Stimulated activated CD4-positive, alpha-beta T cell treated with anti-CD3 and anti-CD28 coated beads, TNF-alpha, amount 100 ng/mL, for 4 hours (primary cell): ENCODE measurements at regions not wholly inside any gene's neighbourhood (a gene's known extent, or its start where the extent isn't known, plus 50 kb on each side); places are given as distances from the start of the nearest gene placed in this dataset.
"Not testable (repeated sequence)": the region's sequence is repeated elsewhere in the genome, so short reads cannot be mapped to it uniquely, and the experiment has no call there.

ENCODE experiments used
- DNase-seq, 3 experiments: peaks; one replicate each; pipeline ENCODE4 v3.0.0-alpha.2; 2020; ENCODE audit warnings: low read depth in 3 of 3

DNA sequence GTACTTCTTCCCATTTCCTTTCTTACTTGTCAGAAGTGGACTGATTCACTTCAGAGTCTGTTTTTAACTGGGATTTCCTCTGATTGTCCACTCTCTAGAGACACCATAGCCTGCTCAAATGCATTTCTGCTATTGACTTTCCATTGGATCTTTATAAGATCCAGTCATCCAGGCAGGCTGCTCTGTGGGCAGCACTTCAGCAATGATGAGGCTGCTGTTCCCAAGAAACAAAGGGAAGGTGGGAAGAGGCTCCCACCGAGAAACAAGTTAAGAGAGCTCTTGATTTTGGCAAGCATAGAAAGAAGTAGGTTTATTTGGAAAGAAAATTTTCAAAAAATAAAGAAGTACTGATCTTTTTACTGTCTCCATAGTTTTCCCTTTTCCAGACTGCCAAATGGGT is 125.8 kb upstream of the STARD13 start:
- no peak for DNase-seq

DNA sequence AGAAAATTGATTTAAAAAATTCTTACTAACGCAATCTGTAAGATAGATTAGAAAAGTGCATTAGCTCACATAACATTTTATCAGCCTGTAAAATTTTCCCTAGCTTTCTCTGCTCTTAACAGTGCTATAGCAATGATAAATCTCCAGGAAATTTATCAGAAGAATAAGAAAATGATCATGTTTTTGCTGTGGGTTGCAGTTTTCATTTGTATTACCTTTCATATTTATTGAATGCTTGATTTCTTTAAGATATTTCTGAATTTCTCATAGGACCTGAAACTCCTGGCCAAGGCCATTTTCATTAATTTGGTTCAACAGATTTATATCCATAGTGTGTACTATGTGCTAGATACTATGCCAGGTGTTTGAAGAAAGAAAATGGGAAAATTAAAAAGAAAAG is 130.3 kb upstream of the STARD13 start:
- no peak for DNase-seq

DNA sequence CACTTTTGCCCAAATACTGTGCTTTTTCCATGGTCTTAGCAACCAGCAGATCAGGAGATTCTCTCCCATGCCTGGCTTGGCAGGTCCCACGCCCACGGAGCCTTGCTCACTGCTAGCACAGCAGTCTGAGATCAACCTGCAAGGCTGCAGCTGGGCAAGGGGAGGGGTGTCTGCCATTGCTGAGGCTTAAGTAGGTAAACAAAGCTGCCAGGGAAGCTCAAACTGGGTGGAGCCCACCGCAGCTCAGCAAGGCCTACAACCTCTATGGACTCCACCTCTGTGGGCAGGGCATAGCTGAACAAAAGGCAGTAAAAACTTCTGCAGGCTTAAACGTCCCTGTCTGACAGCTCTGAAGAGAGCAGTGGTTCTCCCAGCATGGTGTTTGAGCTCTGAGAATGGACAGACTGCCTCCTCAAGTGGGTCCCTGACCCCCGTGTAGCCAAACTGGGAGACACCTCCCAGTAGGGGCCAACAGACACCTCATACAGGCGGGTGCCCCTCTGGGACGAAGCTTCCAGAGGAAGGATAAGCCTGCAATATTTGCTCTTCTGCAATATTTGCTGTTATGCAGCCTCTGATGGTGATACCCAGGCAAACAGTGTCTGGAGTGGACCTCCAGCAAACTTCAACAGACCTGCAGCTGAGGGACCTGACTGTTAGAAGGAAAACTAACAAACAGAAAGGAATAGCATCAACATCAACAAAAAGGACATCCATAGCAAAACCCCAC is 132.8 kb upstream of the STARD13 start:
- not testable (repeated sequence) for DNase-seq

DNA sequence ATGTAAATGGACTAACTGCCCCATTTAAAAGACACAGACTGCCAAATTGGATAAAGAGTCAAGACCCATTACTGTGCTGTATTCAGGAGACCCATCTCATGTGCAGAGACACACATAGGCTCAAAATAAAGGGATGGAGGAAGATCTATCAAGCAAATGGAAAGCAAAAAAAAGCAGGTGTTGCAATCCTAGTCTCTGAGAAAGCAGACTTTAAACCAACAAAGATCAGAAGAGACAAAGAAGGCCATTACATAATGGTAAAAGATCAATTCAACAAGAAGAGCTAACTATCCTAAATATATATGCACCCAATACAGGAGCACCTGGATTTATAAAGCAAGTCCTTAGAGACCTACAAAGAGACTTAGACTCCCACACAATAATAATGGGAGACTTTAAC is 134.6 kb upstream of the STARD13 start:
- not testable (repeated sequence) for DNase-seq

DNA sequence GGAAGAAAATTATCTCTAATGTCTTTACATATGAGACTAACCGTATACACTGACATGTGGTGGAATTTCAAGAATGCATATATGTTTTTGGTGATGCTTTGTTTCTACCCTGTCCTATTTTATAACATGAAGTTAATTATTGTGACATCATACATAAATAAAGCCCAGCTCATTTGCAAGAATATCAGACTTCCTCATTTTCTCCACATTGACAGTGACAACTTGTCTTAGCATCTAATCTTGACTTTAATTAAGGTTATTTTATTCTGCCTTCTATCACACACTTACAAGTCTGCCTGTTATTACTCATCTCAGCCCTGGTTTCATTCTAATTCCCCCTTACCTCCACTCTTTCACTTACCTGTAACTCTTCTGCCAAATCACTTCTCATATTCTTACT is 140.6 kb upstream of the STARD13 start:
- DNase-seq, result no peak

GRCh38 chr13:33433316-33433715 is 147.8 kb upstream of the STARD13 start:
- no peak for DNase-seq

DNA sequence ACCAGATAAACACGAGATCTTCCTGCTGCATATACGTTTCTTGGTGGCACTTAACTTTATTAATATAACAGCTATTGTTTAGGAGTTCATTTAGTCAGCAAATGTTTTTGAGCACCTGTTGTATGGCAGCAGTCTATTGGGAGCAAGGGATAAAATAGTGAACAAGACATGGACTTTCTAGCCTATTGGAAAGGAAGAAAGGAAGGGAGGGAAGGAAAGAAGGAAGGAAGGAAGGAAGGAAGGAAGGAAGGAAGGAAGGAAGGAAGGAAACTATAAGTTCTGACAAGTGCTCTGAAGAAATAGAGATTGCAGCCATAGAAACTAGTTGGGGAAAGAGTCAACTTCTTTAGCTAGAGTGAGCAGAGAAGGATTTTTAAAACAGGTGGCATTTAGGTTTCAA is 149.1 kb upstream of the STARD13 start:
- no peak for DNase-seq

DNA sequence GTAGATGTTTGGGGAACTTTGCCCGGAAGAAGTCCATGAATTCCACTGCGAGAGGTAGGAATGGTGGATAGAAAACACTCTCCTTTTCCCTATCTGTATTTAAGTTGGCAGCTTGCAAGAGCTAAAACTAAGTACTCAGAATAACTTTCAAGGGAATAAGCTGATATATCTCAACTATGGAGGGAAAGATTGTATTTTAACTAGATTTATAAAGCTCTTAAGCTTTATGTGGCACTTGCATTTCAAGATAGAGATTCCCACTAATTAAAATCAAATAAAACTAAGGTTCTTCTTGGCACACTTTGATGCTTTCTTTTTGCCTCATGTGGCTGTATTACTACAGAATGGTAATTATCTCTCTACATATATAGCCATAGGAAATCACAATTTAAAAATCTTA is 149.7 kb upstream of the STARD13 start:
- no peak for DNase-seq

GRCh38 chr13:33438918-33439317 is 153.4 kb upstream of the STARD13 start:
- no peak for DNase-seq

GRCh38 chr13:33441015-33441414 is 155.5 kb upstream of the STARD13 start:
- DNase-seq, result no peak

GRCh38 chr13:33445024-33445423 is 159.5 kb upstream of the STARD13 start:
- no peak for DNase-seq

DNA sequence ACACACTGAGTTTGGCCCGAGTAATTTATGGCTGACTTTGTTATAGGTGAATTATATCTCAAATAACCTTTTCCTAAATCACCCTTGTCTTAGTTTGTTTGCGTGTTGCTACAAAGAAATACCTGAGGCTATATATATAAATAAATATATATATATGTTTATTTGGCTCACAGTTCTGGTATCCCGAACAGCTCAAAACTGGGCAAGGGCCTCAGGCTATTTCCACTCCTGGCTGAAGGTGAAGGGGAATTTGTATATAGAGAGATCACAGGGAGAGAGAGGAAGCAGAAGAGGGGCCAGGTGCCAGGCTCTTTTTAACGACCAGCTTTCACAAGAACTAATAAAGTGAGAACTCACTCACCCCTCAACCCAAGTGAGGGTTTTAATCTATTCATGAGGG is 159.9 kb upstream of the STARD13 start:
- DNase-seq, result no peak

- DNase-seq, result no peak
Measured at GRCh38 chr13:33446821-33447725, 161.5 kb upstream of the STARD13 start.

GRCh38 chr13:33448889-33449288 is 163.3 kb upstream of the STARD13 start:
- DNase-seq, result no peak

DNA sequence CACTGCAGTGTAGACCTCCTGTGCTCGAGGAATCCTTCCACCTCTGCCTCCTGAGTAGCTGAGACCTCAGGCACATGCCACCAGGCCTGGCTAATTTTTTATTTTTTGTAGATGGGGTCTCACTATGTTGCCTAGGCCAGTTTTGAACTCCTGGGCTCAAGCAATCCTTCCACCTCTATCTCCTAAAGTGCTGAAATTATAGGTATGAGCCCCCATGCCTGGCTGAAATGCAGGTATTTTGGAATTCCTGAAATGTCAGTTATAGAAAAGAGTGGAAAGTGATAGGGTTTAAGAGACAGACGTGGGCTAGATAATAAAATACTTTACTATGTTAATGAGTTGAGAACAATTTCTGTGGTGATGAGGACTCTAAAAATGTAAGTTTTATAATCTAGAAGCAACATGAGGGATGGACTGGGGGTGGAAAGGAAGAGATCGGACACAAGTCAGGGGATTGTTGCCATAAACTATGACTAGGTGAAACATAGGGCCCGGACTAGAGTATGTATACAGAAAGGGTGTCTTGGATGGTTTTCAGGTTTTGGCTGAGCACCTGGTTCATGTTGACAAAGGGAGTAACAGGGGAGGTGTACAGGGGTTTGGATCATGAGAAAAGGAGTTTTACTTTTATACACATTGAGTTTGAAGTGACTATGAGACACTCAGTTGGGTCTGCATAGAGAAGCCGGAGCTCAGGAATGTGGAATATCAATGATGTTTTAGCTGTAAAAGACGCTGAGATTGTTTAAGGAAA is 165.6 kb upstream of the STARD13 start:
- no peak for DNase-seq

DNA sequence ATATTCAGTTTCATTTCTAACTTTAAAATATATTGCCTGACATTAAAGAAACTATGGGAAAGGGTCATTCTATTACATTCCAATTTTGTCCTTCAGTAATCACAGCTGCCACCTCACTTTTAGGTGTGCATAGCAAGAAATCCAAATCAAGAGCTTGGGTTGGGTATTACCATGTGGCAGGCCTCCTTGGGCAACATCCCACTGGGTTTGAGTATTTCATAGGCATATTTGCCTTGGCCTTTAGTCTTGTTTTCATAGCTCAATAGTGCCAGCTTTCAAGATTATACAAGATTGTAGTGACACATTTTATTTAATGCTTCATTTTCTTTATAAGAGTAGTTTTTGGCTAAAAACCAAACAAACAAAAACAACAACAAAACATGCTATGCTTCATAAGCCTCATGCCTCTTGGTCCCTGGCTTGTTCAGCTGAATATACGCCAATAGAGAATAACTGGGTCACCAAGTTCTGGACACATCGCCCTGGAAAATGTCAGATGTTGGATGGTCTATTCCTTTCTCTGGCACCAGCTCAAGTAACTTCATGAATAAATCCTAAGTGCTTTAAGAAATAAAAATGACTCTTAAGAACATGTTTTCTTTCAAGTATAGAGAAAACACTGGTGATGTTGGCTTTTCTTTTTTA is 167.4 kb upstream of the STARD13 start:
- no peak for DNase-seq

DNA sequence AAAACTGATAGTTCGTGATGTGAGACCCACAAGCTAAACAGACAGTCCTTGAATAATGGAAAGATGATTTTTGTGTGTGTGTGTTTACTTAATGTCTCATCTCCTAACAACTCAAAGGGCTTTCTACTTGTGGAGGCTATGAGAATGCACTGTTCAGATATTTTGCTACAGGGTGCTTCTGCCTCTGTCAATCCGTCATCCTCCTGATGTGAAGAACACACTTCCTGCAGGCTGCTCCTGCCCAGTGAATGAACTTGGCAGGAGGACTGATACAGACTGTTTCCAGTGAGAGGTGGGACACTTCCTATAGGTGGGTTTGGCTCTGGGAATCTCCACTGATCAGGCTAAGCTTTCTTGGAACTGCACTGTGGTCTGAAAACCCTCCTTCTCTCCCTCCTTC is 168.4 kb upstream of the STARD13 start:
- no peak for DNase-seq

DNA sequence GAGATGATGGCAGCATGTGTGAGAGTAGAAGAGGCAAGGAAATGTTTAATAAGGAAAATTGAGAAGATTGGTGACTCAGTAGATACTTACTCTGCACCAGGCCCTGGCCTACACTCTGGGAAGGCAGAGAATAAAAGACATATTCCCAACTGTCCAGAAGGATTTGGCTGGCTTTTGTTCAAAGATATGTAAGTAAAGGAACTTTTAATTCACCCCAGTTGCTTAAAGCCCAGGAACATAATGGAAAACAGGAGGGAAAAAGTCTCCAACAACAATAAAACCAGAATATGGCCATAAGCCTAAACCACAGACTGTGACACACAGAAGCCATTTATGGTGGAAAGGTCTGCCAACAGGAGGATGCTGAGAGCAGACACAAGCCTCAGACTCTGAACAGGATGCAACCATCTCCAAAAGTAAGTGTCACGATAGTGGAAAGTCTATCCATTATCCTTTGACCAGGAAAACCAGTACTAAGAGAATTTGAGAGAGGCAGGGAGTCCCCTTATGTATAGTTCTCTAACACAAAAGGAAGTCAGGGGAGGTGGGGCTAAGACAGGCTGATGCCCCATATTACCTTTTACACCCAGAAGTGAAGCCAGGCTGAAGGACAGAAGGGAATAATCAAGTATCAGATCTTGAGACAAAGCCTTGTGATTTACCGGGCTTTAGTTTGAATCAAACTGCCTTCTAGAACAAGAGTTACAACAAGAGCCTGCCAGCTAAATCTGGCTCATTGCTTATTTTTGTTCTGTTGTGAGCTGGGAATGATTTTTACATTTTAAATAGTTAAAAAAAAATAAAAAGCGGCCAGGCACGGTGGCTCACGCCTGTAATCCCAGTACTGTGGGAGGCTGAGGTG is 169.5 kb upstream of the STARD13 start:
- DNase-seq, result no peak

DNA sequence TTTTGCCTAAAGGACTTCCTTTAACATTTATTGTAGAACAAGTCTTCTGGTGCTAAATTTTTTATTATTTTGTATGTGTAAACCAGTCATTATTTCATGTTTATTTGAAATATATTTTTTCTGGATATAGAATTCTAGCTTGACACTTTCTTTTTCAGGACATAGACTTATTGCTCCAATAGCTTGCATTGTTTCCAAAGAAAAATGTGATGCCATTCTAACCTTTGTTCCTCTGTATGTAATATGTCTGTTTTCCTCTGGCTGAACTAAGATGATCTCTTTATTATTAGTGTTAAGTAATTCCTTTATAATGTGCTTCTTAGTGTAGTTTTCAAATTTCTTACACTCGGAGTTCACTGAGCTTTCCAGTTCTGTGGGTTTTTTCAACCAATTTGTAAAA is 174.1 kb upstream of the STARD13 start:
- DNase-seq, result no peak

DNA sequence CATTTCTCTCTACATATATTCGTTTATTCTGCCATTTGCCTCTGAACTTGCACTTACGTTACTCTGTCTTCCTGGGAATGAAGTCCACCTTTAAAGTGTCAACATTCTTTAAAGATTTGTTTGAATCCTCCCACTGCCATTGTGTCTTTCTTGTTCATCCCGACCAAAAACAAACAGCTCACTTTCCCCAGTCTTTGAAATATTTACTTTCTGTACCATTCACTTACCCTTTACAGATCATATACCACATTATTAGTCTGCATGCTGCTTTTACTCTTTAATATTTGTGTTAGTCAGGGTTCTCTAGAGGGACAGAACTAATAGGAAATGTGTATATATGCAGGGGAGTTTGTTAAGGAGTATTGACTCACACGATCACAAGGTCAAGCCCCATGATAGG is 176.6 kb upstream of the STARD13 start:
- no peak for DNase-seq

GRCh38 chr13:33464345-33464744 is 178.8 kb upstream of the STARD13 start:
- no peak for DNase-seq
